ENCODE measurements at regions not wholly inside any gene's neighbourhood (a gene's known extent, or its start where the extent isn't known, plus 50 kb on each side); places are given as distances from the start of the nearest gene placed in this dataset.

DNA sequence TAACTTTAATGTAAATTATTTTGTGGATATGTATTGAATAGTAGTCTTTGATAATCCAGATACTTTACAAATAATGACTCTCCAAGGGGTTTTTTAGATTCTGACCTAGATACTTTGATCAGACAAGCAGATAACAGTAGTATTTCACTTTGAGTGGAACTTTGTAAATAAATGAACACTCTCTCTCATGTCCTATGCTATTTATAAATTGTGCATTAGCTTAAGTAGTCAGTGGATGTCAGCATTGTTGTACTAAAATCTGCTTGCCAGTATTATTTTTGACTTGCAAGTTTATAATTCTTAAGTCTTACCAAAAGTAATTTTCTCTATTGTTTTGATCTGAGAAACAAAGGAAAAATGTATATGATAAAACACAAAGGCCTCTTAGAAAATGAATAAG lies 1113.1 kb upstream of the NRXN1 start:
- DNase-seq (ENCODE audit: low read depth), result no peak
- TF ChIP-seq, protein P1, sequence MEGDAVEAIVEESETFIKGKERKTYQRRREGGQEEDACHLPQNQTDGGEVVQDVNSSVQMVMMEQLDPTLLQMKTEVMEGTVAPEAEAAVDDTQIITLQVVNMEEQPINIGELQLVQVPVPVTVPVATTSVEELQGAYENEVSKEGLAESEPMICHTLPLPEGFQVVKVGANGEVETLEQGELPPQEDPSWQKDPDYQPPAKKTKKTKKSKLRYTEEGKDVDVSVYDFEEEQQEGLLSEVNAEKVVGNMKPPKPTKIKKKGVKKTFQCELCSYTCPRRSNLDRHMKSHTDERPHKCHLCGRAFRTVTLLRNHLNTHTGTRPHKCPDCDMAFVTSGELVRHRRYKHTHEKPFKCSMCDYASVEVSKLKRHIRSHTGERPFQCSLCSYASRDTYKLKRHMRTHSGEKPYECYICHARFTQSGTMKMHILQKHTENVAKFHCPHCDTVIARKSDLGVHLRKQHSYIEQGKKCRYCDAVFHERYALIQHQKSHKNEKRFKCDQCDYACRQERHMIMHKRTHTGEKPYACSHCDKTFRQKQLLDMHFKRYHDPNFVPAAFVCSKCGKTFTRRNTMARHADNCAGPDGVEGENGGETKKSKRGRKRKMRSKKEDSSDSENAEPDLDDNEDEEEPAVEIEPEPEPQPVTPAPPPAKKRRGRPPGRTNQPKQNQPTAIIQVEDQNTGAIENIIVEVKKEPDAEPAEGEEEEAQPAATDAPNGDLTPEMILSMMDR (IDR thresholded peaks at IDR 0.05; ENCODE audit: control insufficient read depth, extremely low read depth, insufficient read depth), result no peak; the same call in 1 of the 2 replicates
- H3K4me3 ChIP-seq (ENCODE audit: low read depth, low read length), result no peak overlapping the region

DNA sequence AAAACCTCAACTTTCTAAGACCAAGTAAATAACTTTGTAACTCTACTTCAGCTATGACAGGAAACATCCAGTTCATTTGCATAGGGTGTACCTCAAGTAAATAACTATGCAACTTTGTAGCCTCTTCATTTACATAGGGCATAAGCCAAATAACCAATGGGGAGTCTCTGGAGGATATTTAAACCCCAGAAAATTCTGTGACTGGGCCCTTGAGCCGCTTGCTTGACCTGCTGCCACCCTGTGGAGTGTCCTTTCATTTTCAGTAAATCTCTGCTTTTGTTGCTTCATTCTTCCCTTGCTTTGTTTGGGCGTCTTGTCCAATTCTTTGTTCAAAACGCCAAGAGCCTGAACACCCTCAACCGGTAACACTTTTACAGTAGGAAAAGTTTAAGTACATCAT lies 1112.7 kb upstream of the NRXN1 start:
- DNase-seq (ENCODE audit: low read depth), result no peak
- TF ChIP-seq, protein P1 (IDR thresholded peaks at IDR 0.05; ENCODE audit: control insufficient read depth, extremely low read depth, insufficient read depth), result no peak
- H3K4me3 ChIP-seq (ENCODE audit: low read depth, low read length), result no peak overlapping the region

DNA sequence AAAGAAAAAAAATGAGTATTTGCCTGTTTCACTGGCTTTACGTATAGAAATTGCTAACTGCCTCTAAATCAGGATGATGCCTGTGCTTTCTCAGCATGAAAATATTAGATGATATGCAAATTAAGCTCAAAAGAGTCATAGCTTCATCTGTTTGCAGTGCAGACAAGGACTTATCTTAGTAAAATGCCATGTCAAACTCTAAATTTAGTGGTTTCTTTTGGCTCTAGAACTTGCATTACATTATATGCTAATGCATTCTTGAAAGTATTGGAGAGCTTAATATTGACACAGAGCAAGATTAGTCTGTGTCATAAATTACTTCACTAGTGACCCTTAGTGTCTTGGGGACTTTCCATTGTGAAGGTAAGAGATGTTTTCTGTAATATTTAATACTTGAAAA lies 1109.1 kb upstream of the NRXN1 start:
- DNase-seq (ENCODE audit: low read depth), result no peak
- no peak overlapping the region for H3K4me3 ChIP-seq (ENCODE audit: low read depth, low read length)
- TF ChIP-seq, protein P1 (IDR thresholded peaks at IDR 0.05; ENCODE audit: control insufficient read depth, extremely low read depth, insufficient read depth), result no peak

DNA sequence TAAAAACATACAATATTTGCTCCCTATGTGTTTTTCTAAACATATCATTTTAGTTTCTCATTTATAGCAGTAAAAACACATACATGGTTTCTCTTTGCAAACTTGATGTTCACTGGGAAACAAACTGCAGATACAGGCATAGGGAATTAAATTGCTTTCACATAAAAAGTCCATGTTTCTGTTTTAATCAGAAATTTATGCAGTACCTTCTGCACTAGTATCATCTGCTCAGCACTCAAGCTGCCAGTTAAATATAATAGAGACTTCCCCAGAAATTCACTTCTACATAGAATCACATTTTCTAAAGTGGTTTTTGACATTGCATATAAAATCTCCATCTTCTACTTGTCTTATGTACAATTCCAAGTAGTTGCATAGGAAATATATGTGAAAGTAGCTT lies 1107.3 kb upstream of the NRXN1 start:
- H3K4me3 ChIP-seq (ENCODE audit: low read depth, low read length), result no peak overlapping the region
- no peak for DNase-seq (ENCODE audit: low read depth)
- TF ChIP-seq, protein P1 (IDR thresholded peaks at IDR 0.05; ENCODE audit: control insufficient read depth, extremely low read depth, insufficient read depth), result no peak

DNA sequence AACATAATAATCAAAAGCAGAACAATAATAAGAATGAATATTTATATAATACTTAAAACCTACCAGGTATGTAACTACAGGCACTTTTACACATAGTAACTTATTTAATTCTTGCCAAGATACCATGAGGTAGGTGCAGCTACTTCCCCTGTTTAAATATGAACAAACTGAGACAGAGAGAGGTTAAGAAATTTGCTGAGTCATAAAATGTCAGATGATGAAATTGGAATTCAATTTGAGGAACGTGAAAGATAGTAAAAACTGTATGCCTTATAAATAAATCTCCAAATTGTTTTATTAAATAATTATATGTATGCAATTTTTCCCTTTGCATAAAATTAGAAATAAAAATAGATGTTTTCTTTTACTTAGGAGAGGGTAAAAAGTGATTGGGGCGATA lies 1103.3 kb upstream of the NRXN1 start:
- TF ChIP-seq, protein P1 (IDR thresholded peaks at IDR 0.05; ENCODE audit: control insufficient read depth, extremely low read depth, insufficient read depth), result no peak
- no peak overlapping the region for H3K4me3 ChIP-seq (ENCODE audit: low read depth, low read length)
- DNase-seq (ENCODE audit: low read depth), result no peak

DNA sequence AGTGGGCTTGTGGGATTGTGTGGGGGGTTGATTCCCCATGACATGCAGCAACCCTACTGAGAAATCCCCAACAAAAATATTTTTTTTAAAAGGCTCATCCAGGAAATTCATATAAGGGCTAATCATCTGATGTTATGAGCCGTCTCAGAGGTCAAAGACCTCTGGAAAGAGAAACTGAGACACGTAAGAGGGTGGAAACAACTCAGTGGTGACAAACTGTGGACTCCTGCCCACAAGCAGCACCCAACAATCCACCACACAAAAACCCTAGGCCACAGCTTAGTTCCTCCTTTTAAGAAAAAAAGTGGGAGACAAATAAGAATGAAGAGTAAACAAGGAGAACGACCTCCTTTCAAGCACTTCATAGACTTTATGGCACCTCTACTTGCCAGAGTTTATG lies 1096.1 kb upstream of the NRXN1 start:
- H3K4me3 ChIP-seq (ENCODE audit: low read depth, low read length), result no peak overlapping the region
- TF ChIP-seq, protein P1 (IDR thresholded peaks at IDR 0.05; ENCODE audit: control insufficient read depth, extremely low read depth, insufficient read depth), result no peak
- no peak for DNase-seq (ENCODE audit: low read depth)

DNA sequence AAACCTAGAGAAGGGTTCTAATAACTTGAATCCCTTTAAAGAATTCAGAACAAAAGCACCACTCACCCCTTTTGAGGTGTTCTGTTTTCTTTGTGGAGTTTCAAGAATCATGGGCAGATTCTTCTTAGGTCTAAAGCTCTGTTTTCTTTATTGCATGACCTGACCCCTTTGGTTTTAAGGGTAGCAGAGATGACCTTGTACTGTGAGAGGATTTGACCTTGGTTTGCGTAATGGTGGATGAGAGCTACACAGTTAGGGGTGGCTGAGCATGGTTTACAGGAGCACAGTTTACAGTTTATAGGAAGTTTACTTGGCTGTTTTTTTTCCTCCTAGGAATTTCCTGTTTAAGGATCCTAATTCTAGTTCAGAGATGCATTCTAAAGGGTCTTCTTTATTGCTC lies 1095.6 kb upstream of the NRXN1 start:
- no peak overlapping the region for H3K4me3 ChIP-seq (ENCODE audit: low read depth, low read length)
- TF ChIP-seq, protein P1 (IDR thresholded peaks at IDR 0.05; ENCODE audit: control insufficient read depth, extremely low read depth, insufficient read depth), result no peak
- DNase-seq (ENCODE audit: low read depth), result no peak

Data from LNCaP clone FGC (cell line).